PC-3 (cell line): ENCODE measurements at regions not wholly inside any gene's neighbourhood (a gene's known extent, or its start where the extent isn't known, plus 50 kb on each side); places are given as distances from the start of the nearest gene placed in this dataset.

Experiments
- ATAC-seq: fragments of 200-7000 bp; cut with Tn5 transposase; 2 replicates; pipeline ENCODE4 v1.9.1; 2020; ENCODE audit warnings: mild to moderate bottlenecking, moderate library complexity
- BruUV-seq: library from RNA; stranded (reverse); fragments of 400-500 nt; replicated peaks from 2 replicates; lab custom pipeline; 2021; lab: Mats Ljungman, UMichigan
- CTCF ChIA-PET: fragments of 300-600 bp; sonication (Branson Sonifier 250); formaldehyde crosslinking; loops from one replicate; lab custom pipeline; 2022; ENCODE audit warnings: antibody characterized with exemption; lab: Charles Lee
- POLR2A ChIA-PET: fragments of 300-600 bp; sonication (Branson Sonifier 250); formaldehyde crosslinking; loops from one replicate; lab custom pipeline; 2022; ENCODE audit warnings: antibody characterized with exemption; ENCODE audit not compliant: unreplicated experiment; lab: Charles Lee
- DNase-seq: peaks from one replicate; pipeline ENCODE4 v3.0.0-alpha.2; 2015
- H2AFZ ChIP-seq: fragments of 300-600 bp; sonication (generic); 2 replicates; pipeline ENCODE4 v1.6.0; 2016; ENCODE audit warnings: antibody characterized with exemption, low read length
- H3F3A ChIP-seq: fragments of 300-600 bp; sonication (generic); one replicate; pipeline ENCODE4 v1.6.0; 2017; ENCODE audit warnings: antibody characterized with exemption, low read length, control low read depth, mild to moderate bottlenecking; ENCODE audit not compliant: unreplicated experiment
- H3K27ac ChIP-seq: fragments of 300-600 bp; sonication (generic); 2 replicates; pipeline ENCODE4 v1.5.1; 2016; ENCODE audit warnings: mild to moderate bottlenecking, low read length
- H3K27me3 ChIP-seq: fragments of 300-600 bp; sonication (generic); 2 replicates; pipeline ENCODE4 v1.6.1; 2016; ENCODE audit warnings: low read length, mixed read lengths
- H3K36me3 ChIP-seq: fragments of 300-600 bp; sonication (generic); 2 replicates; pipeline ENCODE4 v1.6.1; 2016; ENCODE audit warnings: low read depth, mixed run types, low read length, mixed read lengths
- H3K4me1 ChIP-seq: fragments of 300-600 bp; sonication (generic); 2 replicates; pipeline ENCODE4 v1.5.1; 2016; ENCODE audit warnings: low read length; ENCODE audit not compliant: insufficient read depth
- H3K4me2 ChIP-seq: fragments of 300-600 bp; sonication (generic); 2 replicates; pipeline ENCODE4 v1.6.0; 2016; ENCODE audit warnings: low read length
- H3K4me3 ChIP-seq: fragments of 300-600 bp; sonication (generic); 2 replicates; pipeline ENCODE4 v1.5.1; 2016; ENCODE audit warnings: mild to moderate bottlenecking, low read length, mixed read lengths
- H3K79me2 ChIP-seq: fragments of 300-600 bp; sonication (generic); 2 replicates; pipeline ENCODE4 v1.6.1; 2017; ENCODE audit warnings: low read length, mixed read lengths
- H3K9ac ChIP-seq: fragments of 300-600 bp; sonication (generic); 2 replicates; pipeline ENCODE4 v1.6.0; 2016; ENCODE audit warnings: mild to moderate bottlenecking, low read length
- H3K9me2 ChIP-seq: fragments of 300-600 bp; sonication (generic); replicated peaks from 2 replicates; pipeline ENCODE4 v1.6.1; 2016; ENCODE audit warnings: mixed run types, low read length, mixed read lengths
- H3K9me3 ChIP-seq: fragments of 300-600 bp; sonication (generic); 2 replicates; pipeline ENCODE4 v1.6.1; 2016; ENCODE audit warnings: low read length, mixed read lengths
- H4K20me1 ChIP-seq: fragments of 300-600 bp; sonication (generic); 2 replicates; pipeline ENCODE4 v1.6.1; 2016; ENCODE audit warnings: low read length, mixed read lengths
- CTCF ChIP-seq: fragments of 300-600 bp; sonication (generic); conservative IDR thresholded peaks from 2 replicates; pipeline ENCODE4 v1.5.1; 2017; ENCODE audit warnings: antibody characterized with exemption, low read depth, mild to moderate bottlenecking, low read length
- EZH2 ChIP-seq: fragments of 300-600 bp; sonication (generic); IDR thresholded peaks from one replicate; pipeline ENCODE4 v1.6.1; 2017; ENCODE audit warnings: antibody characterized with exemption, mild to moderate bottlenecking, low read length; ENCODE audit not compliant: unreplicated experiment
- EZH2phosphoT487 ChIP-seq: fragments of 300-600 bp; sonication (generic); IDR thresholded peaks from 2 replicates; pipeline ENCODE4 v1.6.1; 2018; ENCODE audit warnings: mild to moderate bottlenecking, antibody characterized with exemption, low read length, borderline replicate concordance
- intact Hi-C: fragments of 100-400 bp; cut with micrococcal nuclease; formaldehyde crosslinking; loops from 2 replicates; pipeline ENCODE4 v1.9.0; 2023

DNA sequence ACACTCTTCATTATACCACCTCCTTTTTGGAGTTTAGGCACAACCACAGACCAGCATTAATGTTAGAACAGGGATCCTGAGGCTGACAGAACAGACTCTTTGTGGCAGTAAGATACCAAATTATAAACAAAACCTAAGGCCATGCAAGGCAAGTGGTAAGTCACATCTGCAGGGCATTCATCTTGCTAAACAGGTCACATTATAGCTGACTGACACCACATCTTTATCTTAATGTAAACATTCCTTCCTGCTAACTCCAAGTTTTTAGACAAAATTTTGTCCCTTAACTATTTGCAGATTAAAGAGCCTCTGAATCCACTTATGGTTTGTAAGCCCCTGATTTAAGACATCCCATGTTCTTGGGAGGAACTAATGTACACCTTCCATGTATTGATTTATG lies 500.6 kb downstream of the PYDC2 start:
- Histone ChIP-seq H3K4me2 (no peak overlapping the region), H3K9me2 (no peaks in the 10 kb centered on the region; the same call in 1 of the 2 replicates), H3K4me3 (no peak overlapping the region), H3K79me2 (no peaks in the 10 kb centered on the region), H3K4me1 (peaks cover 1% of the 10 kb centered on the region; the same call in 1 of the 2 replicates), H4K20me1 (no peaks in the 10 kb centered on the region), H3K9ac (no peak overlapping the region), H3F3A (no peaks in the 10 kb centered on the region), H3K27ac (no peak overlapping the region), H3K9me3 (no peaks in the 10 kb centered on the region), H3K27me3 (no peaks in the 10 kb centered on the region), H2AFZ (no peak overlapping the region), H3K36me3 (no peaks in the 10 kb centered on the region)
- no TSS peak for BruUV-seq
- DNase-seq (no peak), ATAC-seq (no peak)
- intact Hi-C loops: no loop called here
- POLR2A ChIA-PET: no interaction called here
- CTCF ChIA-PET: no interaction called here
- no peak for TF ChIP-seq EZH2
- TF ChIP-seq CTCF: no peak
- TF ChIP-seq EZH2phosphoT487: no peak

DNA sequence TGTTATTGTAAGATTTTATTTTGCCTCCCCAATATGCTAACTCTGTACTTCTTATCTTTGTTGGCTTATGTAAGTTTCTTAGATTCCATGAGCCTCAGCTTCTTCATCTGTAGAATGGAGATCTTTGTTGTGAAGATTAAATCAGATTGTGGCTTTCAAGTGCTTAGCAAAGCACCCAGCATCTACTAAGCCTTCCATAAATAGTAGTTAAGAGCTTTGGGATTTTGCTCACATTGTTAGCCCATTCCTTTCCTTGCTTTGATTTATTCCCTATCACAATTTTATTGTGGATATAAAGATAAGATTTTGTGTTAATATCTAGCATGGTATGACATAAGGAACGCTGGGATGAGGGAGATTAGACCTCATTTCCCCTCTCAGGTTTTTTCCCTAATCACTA lies 501.4 kb downstream of the PYDC2 start:
- Histone ChIP-seq H3K27ac (no peak overlapping the region), H2AFZ (no peak overlapping the region), H3K9ac (no peak overlapping the region), H3F3A (no peaks in the 10 kb centered on the region), H4K20me1 (no peaks in the 10 kb centered on the region), H3K79me2 (no peaks in the 10 kb centered on the region), H3K9me2 (no peaks in the 10 kb centered on the region; the same call in 1 of the 2 replicates), H3K27me3 (no peaks in the 10 kb centered on the region), H3K9me3 (no peaks in the 10 kb centered on the region), H3K4me1 (peaks cover 9% of the 10 kb centered on the region), H3K36me3 (no peaks in the 10 kb centered on the region), H3K4me3 (no peak overlapping the region), H3K4me2 (no peak overlapping the region)
- no peak for TF ChIP-seq CTCF
- BruUV-seq: no TSS peak
- intact Hi-C loops: no loop called here
- ChIA-PET CTCF (no interaction called here), POLR2A (no interaction called here)
- DNase-seq (no peak), ATAC-seq (no peak)

DNA sequence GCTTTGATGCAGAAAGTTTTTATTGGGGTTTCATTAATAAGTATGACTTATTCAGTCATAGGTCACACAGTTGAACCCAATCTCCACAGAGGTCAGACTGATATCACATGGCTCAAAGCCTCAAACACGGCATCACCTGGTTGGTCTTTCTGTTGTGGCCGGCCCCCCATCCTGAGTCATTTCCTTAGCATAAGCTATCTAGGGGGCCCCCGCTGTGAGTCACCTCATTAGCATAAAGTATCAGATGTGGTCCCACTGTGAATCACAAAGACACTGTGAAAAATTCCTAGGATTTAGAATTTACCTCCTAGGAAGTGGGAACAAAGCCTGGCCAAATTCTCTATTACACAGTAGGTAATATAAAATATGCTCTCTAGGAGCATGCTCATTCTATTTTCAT lies 502.2 kb downstream of the PYDC2 start:
- Histone ChIP-seq H3K36me3 (no peaks in the 10 kb centered on the region), H3K9me2 (no peaks in the 10 kb centered on the region; the same call in 1 of the 2 replicates), H3K79me2 (no peaks in the 10 kb centered on the region), H4K20me1 (no peaks in the 10 kb centered on the region), H3K9ac (no peak overlapping the region), H3K9me3 (no peaks in the 10 kb centered on the region), H3K27me3 (no peaks in the 10 kb centered on the region), H2AFZ (no peak overlapping the region), H3F3A (no peaks in the 10 kb centered on the region), H3K4me1 (peaks cover 10% of the 10 kb centered on the region), H3K4me3 (no peak overlapping the region), H3K27ac (no peak overlapping the region), H3K4me2 (no peak overlapping the region)
- no peak for TF ChIP-seq EZH2
- no peak for TF ChIP-seq CTCF
- no peak for TF ChIP-seq EZH2phosphoT487
- BruUV-seq: no TSS peak
- CTCF ChIA-PET: no interaction called here
- intact Hi-C loops: no loop called here
- POLR2A ChIA-PET: no interaction called here
- DNase-seq (peak; percentile 23), ATAC-seq (peak; percentile 37; the same call in 1 of the 2 replicates)
